OCI-LY3 (cell line): ENCODE measurements at regions not wholly inside any gene's neighbourhood (a gene's known extent, or its start where the extent isn't known, plus 50 kb on each side); places are given as distances from the start of the nearest gene placed in this dataset.
A peak's percentile ranks its signal among the peaks of the same experiment; 100 is the strongest.

Experiments used
- H2AFZ ChIP-seq: fragments of 200-600, 300-600 bp; shearing (Covaris generic); 2 replicates; pipeline ENCODE4 v1.6.0; 2014; ENCODE audit warnings: antibody characterized with exemption, low read depth, low read length
- H3K27ac ChIP-seq: fragments of 200-600, 300-600 bp; sonication (generic); 2 replicates; pipeline ENCODE4 v1.5.1; 2014; ENCODE audit warnings: mild to moderate bottlenecking, low read length, moderate library complexity, mixed read lengths
- H3K27me3 ChIP-seq: fragments of 200-600, 300-600 bp; sonication (generic); 2 replicates; pipeline ENCODE4 v1.6.1; 2014; ENCODE audit warnings: low read depth, low read length, mixed read lengths
- H3K36me3 ChIP-seq: fragments of 200-600, 300-600 bp; sonication (generic); replicated peaks from 2 replicates; pipeline ENCODE3; 2014; ENCODE audit warnings: low read depth, low read length, mixed read lengths
- H3K4me1 ChIP-seq: fragments of 300-600, 200-600 bp; sonication (generic); 2 replicates; pipeline ENCODE4 v1.6.1; 2014; ENCODE audit warnings: low read length, mixed read lengths
- H3K4me2 ChIP-seq: fragments of 200-600, 300-600 bp; sonication (generic); 2 replicates; pipeline ENCODE4 v1.6.1; 2014; ENCODE audit warnings: low read length, mixed read lengths
- H3K4me3 ChIP-seq: fragments of 300-600, 200-600 bp; sonication (generic); 2 replicates; pipeline ENCODE4 v1.5.1; 2014; ENCODE audit warnings: antibody characterized with exemption, mild to moderate bottlenecking, low read length, moderate library complexity
- H3K79me2 ChIP-seq: fragments of 300-600, 200-600 bp; shearing (Covaris generic); 2 replicates; pipeline ENCODE4 v1.6.1; 2014; ENCODE audit warnings: mild to moderate bottlenecking, low read length, mixed read lengths
- H3K9ac ChIP-seq: fragments of 300-600, 200-600 bp; shearing (Covaris generic); 2 replicates; pipeline ENCODE4 v1.6.0; 2014; ENCODE audit warnings: mild to moderate bottlenecking, low read length, moderate library complexity
- H3K9me3 ChIP-seq: fragments of 200-600, 300-600 bp; shearing (Covaris generic); 2 replicates; pipeline ENCODE4 v1.6.1; 2014; ENCODE audit warnings: low read length, mixed read lengths; ENCODE audit not compliant: insufficient read depth
- H4K20me1 ChIP-seq: fragments of 200-600, 300-600 bp; sonication (generic); 2 replicates; pipeline ENCODE4 v1.6.1; 2016; ENCODE audit warnings: low read length, mixed read lengths; ENCODE audit not compliant: insufficient read depth
- EZH2phosphoT487 ChIP-seq: fragments of 200-600 bp; shearing (Covaris generic); IDR thresholded peaks from 2 replicates; pipeline ENCODE4 v1.6.1; 2018; ENCODE audit warnings: antibody characterized with exemption, mixed run types, low read depth
- TF ChIP-seq, protein P1 (sequence below): fragments of 200-600, 300-600 bp; sonication (generic); IDR thresholded peaks from 2 replicates; pipeline ENCODE4 v1.5.1; 2014; ENCODE audit warnings: antibody characterized with exemption, low read length, low read depth

DNA sequence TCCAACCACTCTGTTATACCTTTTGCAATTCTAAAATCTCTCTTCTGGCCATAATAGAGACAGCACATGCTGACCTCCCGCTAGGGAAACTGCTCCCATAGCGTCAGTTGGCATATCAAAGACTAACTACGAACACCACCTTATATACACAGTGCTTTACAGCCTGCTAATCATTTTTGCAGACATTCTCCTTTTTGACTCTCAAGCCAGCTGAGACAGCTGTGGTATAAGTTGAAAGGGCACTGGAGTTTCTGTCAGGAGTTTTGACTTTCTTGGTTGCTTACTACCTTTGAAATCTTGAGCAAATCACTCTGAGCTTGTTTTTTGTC, 160.2 kb upstream of the TBCA start:
- Histone ChIP-seq H2AFZ (peak overlapping the region; percentile 68; the same call in 1 of the 2 replicates), H3K4me2 (peak overlapping the region; percentile 84)
- TF ChIP-seq, protein P1, sequence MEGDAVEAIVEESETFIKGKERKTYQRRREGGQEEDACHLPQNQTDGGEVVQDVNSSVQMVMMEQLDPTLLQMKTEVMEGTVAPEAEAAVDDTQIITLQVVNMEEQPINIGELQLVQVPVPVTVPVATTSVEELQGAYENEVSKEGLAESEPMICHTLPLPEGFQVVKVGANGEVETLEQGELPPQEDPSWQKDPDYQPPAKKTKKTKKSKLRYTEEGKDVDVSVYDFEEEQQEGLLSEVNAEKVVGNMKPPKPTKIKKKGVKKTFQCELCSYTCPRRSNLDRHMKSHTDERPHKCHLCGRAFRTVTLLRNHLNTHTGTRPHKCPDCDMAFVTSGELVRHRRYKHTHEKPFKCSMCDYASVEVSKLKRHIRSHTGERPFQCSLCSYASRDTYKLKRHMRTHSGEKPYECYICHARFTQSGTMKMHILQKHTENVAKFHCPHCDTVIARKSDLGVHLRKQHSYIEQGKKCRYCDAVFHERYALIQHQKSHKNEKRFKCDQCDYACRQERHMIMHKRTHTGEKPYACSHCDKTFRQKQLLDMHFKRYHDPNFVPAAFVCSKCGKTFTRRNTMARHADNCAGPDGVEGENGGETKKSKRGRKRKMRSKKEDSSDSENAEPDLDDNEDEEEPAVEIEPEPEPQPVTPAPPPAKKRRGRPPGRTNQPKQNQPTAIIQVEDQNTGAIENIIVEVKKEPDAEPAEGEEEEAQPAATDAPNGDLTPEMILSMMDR, result no peak
- TF ChIP-seq EZH2phosphoT487, result no peak

DNA sequence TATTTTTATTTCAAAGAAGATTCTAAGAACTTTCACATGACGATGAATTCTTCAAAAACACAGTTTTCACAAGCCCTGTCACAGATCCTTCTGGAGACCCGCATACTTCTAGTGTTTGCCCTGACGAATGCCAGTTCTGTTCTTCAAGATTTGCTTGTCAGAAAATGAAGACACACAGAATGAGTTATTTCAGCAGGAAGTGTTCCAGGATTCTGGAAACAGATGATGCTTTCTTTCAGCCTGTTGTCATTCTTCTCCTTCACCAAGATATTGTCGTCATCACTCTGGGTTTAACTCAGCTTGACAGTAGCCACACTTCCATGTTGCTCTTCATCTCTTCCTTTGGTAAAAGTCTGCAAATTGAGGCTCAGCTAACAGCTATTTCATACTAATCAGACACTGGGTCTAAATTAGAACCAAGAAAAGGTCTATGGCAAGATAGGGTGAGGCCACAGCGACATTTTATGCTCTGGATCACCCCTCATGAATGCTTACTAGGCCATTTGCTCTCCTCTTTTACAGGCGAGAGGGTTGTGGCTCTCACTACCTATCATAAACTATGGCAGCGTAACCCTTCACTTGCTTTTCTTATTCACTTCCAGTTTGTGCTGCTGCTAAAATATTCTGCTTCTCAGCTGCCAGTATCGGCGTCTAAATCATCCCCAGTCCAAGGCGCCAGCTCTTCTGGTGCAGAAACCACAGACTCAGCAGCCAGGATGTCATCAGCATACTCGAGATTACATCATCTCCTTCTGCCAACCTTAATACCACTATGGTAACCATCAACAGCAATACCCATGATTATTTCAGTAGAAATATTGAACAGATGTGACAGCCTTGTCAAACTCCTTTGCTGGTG, 159.6 kb upstream of the TBCA start:
- peak overlapping the region; percentile 78 for H3K9ac ChIP-seq
- H3K79me2 ChIP-seq, result no peaks in the 10 kb centered on the region
- H3K27ac ChIP-seq, result peak overlapping the region; percentile 100
- H4K20me1 ChIP-seq, result no peaks in the 10 kb centered on the region
- H2AFZ ChIP-seq, result peak overlapping the region; percentile 68
- H3K27me3 ChIP-seq, result no peaks in the 10 kb centered on the region
- H3K4me3 ChIP-seq, result peak overlapping the region; percentile 70
- peak overlapping the region; percentile 84 for H3K4me2 ChIP-seq
- TF ChIP-seq, protein P1, result no peak
- TF ChIP-seq EZH2phosphoT487, result no peak
- no peaks in the 10 kb centered on the region for H3K36me3 ChIP-seq
- peaks cover 50% of the 10 kb centered on the region for H3K4me1 ChIP-seq
- H3K9me3 ChIP-seq, result 0 out of 2 replicates have a peak, but pooled peaks cover 6% of the 10 kb centered on the region

More for the DNA sequence above, 160.2 kb upstream of the TBCA start:
- Histone ChIP-seq H3K36me3 (no peaks in the 10 kb centered on the region), H3K79me2 (no peaks in the 10 kb centered on the region), H3K4me3 (peak overlapping the region; percentile 70), H3K9ac (peak overlapping the region; percentile 78), H3K9me3 (0 out of 2 replicates have a peak, but pooled peaks cover 10% of the 10 kb centered on the region), H3K27me3 (no peaks in the 10 kb centered on the region), H4K20me1 (no peaks in the 10 kb centered on the region), H3K4me1 (peaks cover 49% of the 10 kb centered on the region), H3K27ac (peak overlapping the region; percentile 100)

DNA sequence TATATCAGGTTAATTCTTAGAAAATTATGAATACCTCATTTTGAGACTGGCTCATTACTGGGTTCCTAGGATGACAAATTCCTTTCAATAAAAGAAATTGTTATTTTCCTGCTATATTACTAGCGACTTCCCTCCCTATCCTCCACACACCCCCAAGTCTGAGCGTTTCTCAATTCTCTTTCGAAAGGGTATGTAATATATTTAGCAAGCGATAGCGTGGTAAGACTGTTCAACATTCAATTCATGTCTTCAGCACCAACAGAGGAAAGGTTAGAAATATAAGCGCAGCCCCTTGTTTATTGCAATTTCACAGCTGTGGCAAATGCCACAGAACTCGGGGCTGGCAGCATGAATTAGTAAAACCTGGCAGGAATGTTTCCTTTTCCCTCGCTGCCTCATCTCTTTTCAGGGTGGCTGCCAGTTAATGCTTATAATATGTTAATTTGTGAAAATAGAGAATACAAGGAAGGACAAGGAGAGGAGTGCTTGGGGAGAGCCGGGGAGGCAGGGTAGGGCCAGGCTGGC, 152.7 kb upstream of the TBCA start:
- H3K79me2 ChIP-seq, result no peaks in the 10 kb centered on the region
- H4K20me1 ChIP-seq, result no peaks in the 10 kb centered on the region
- H2AFZ ChIP-seq, result peak overlapping the region; percentile 92
- H3K4me1 ChIP-seq, result peaks cover 29% of the 10 kb centered on the region
- H3K9me3 ChIP-seq, result no peaks in the 10 kb centered on the region
- TF ChIP-seq, protein P1, result no peak
- TF ChIP-seq EZH2phosphoT487, result no peak
- no peaks in the 10 kb centered on the region for H3K27me3 ChIP-seq
- H3K36me3 ChIP-seq, result no peaks in the 10 kb centered on the region
- peak overlapping the region; percentile 75 for H3K4me3 ChIP-seq
- peak overlapping the region; percentile 73 for H3K9ac ChIP-seq
- H3K27ac ChIP-seq, result peak overlapping the region; percentile 57
- peak overlapping the region; percentile 97 for H3K4me2 ChIP-seq

DNA sequence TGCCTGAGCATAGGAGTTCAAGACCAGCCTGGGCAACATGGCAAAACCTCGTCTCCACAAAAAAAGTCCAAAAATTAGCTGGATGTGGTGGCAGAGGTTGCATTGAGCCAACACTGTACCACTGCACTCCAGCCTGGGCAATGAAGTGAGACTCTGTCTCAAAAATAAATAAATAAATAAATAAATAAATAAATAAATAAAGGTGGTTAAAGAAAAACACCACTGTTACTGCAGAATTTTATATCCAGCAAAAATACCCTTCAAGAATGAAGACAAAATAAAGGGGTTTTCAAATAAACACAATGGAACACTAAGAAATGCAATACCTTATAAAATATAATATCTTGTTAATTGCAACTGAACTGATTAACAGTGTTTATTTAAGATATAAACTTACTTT, 150.2 kb upstream of the TBCA start:
- Histone ChIP-seq H4K20me1 (no peaks in the 10 kb centered on the region), H2AFZ (no peak overlapping the region), H3K4me1 (peaks cover 29% of the 10 kb centered on the region), H3K27me3 (no peaks in the 10 kb centered on the region), H3K9ac (no peak overlapping the region), H3K36me3 (no peaks in the 10 kb centered on the region), H3K4me3 (no peak overlapping the region), H3K9me3 (no peaks in the 10 kb centered on the region), H3K27ac (no peak overlapping the region), H3K79me2 (no peaks in the 10 kb centered on the region), H3K4me2 (no peak overlapping the region)
- TF ChIP-seq, protein P1, result no peak
- no peak for TF ChIP-seq EZH2phosphoT487
